ENCODE measurements at regions not wholly inside any gene's neighbourhood (a gene's known extent, or its start where the extent isn't known, plus 50 kb on each side); places are given as distances from the start of the nearest gene placed in this dataset.
"Not testable (repeated sequence)": the region's sequence is repeated elsewhere in the genome, so short reads cannot be mapped to it uniquely, and the experiment has no call there.

- no peak for DNase-seq
Observed at GRCh38 chr20:29427201-29428060, 1830.0 kb upstream of the DEFB115 start.

- DNase-seq: no peak
Observed at GRCh38 chr20:29430531-29430930, 1826.9 kb upstream of the DEFB115 start.

- DNase-seq: not testable (repeated sequence)
Observed at GRCh38 chr20:29440721-29441120, 1816.7 kb upstream of the DEFB115 start.

- peak; percentile 44 for DNase-seq
Observed at GRCh38 chr20:29443206-29443781, 1814.2 kb upstream of the DEFB115 start.

- DNase-seq: peak; percentile 53
Observed at GRCh38 chr20:29443819-29444218, 1813.6 kb upstream of the DEFB115 start.

GRCh38 chr20:29445050-29445907, 1812.2 kb upstream of the DEFB115 start:
- peak; percentile 40 for DNase-seq

- not testable (repeated sequence) for DNase-seq
Observed at GRCh38 chr20:29447517-29448484, 1809.7 kb upstream of the DEFB115 start.

- DNase-seq: no peak
Observed at GRCh38 chr20:29448806-29449470, 1808.5 kb upstream of the DEFB115 start.

- DNase-seq: no peak
Observed at GRCh38 chr20:29452186-29452585, 1805.3 kb upstream of the DEFB115 start.

GRCh38 chr20:29456987-29457693, 1800.3 kb upstream of the DEFB115 start:
- DNase-seq: not testable (repeated sequence)

GRCh38 chr20:29472606-29473005, 1784.9 kb upstream of the DEFB115 start:
- no peak for DNase-seq

- not testable (repeated sequence) for DNase-seq
Observed at GRCh38 chr20:29492840-29493239, 1764.6 kb upstream of the DEFB115 start.

- DNase-seq: not testable (repeated sequence)
Observed at GRCh38 chr20:29496767-29497166, 1760.7 kb upstream of the DEFB115 start.

GRCh38 chr20:29497261-29497671, 1760.2 kb upstream of the DEFB115 start:
- no peak for DNase-seq

GRCh38 chr20:29497684-29498083, 1759.8 kb upstream of the DEFB115 start:
- peak; percentile 4 for DNase-seq

- not testable (repeated sequence) for DNase-seq
Observed at GRCh38 chr20:29500738-29501137, 1756.7 kb upstream of the DEFB115 start.

GRCh38 chr20:29514634-29515033, 1742.8 kb upstream of the DEFB115 start:
- not testable (repeated sequence) for DNase-seq

GRCh38 chr20:29516847-29517246, 1740.6 kb upstream of the DEFB115 start:
- DNase-seq: not testable (repeated sequence)

GRCh38 chr20:29519610-29520241, 1737.7 kb upstream of the DEFB115 start:
- peak; percentile 17 for DNase-seq

GRCh38 chr20:29533566-29534177, 1723.8 kb upstream of the DEFB115 start:
- DNase-seq: peak; percentile 23

Data from activated CD4-positive, alpha-beta T cell treated with anti-CD3 and anti-CD28 coated beads, Interleukin-10, Interleukin-2, amounts not matched to agents 100 ng/mL and 50 ng/mL, durations not matched to agents 16 hours and 8 hours (primary cell).